K562 (cell line): ENCODE measurements at regions not wholly inside any gene's neighbourhood (a gene's known extent, or its start where the extent isn't known, plus 50 kb on each side); places are given as distances from the start of the nearest gene placed in this dataset.

ENCODE experiments used
- ATF6 ChIP-seq: sonication (generic); formaldehyde crosslinking; IDR thresholded peaks from 2 replicates; pipeline ENCODE4 v1.4.0; 2020; ENCODE audit warnings: mild to moderate bottlenecking, missing genetic modification reagents
- CTCF ChIP-seq, 3 experiments: IDR thresholded peaks in 2 of 3; conservative IDR thresholded peaks in 1 of 3; 2 replicates each; pipeline ENCODE4 v1.5.1; 2011 to 2012; ENCODE audit warnings: low read length in 3 of 3, mild to moderate bottlenecking in 3 of 3, control low read depth in 2 of 3, improper control_type of control experiment in 1 of 3, inconsistent platforms in 1 of 3, low read depth in 1 of 3, mixed read lengths in 1 of 3, moderate library complexity in 1 of 3; ENCODE audit not compliant: insufficient read depth in 2 of 3
- HMGXB4 ChIP-seq: sonication (generic); formaldehyde crosslinking; IDR thresholded peaks from 2 replicates; pipeline ENCODE4 v1.8.1; 2023; ENCODE audit warnings: mild to moderate bottlenecking, missing genetic modification reagents
- RREB1 ChIP-seq: fragments of 250-450 bp; sonication (Bioruptor Pico); IDR thresholded peaks from 2 replicates; pipeline ENCODE4 v1.4.0; 2020
- SMC3 ChIP-seq: conservative IDR thresholded peaks from 2 replicates; pipeline ENCODE4 v1.6.1; 2011; ENCODE audit warnings: low read depth, low read length, improper control_type of control experiment; ENCODE audit not compliant: insufficient read depth
- SRF ChIP-seq, 2 experiments: fragments of 250-450, 450-650 bp in 1 of 2; sonication (Bioruptor Pico) in 1 of 2; sonication (generic) in 1 of 2; formaldehyde crosslinking; IDR thresholded peaks; 2 replicates each; pipeline versions ENCODE4 v1.5.0 to v1.5.1; 2020 to 2022; ENCODE audit warnings: mild to moderate bottlenecking in 1 of 2, missing genetic modification reagents in 1 of 2
- TFAM ChIP-seq: fragments of 250-450 bp; sonication (Bioruptor Pico); conservative IDR thresholded peaks from 2 replicates; pipeline ENCODE4 v1.5.0; 2021; ENCODE audit warnings: mild to moderate bottlenecking, moderate library complexity
- ZNF318 ChIP-seq, 2 experiments: fragments of 450-650 bp; IDR thresholded peaks; 2 replicates each; pipeline ENCODE4 v1.6.1; 2016; ENCODE audit warnings: mild to moderate bottlenecking in 2 of 2, borderline replicate concordance in 1 of 2, low read depth in 1 of 2, moderate library complexity in 1 of 2

- TF ChIP-seq SRF (CRISPR knock-in tag; IDR thresholded peaks at IDR 0.05) (no peak), CTCF (IDR thresholded peaks at IDR 0.05 in 2 of 3, conservative IDR thresholded peaks at IDR 0.05 in 1 of 3; ENCODE audit: insufficient read depth in 2 of 3, low read depth in 1 of 3, low read length in 3 of 3) (no peak), RREB1 (CRISPR knock-in tag) (no peak), ZNF318 (IDR thresholded peaks at IDR 0.05; ENCODE audit: borderline replicate concordance in 1 of 2, low read depth in 1 of 2) (no peak), ATF6 (CRISPR knock-in tag) (no peak), HMGXB4 (CRISPR knock-in tag) (no peak), SMC3 (no peak), TFAM (CRISPR knock-in tag) (no peak)
Measured at GRCh38 chr3:178244733-178245709, 291.2 kb upstream of the KCNMB2 start.
